ENCODE measurements at regions not wholly inside any gene's neighbourhood (a gene's known extent, or its start where the extent isn't known, plus 50 kb on each side); places are given as distances from the start of the nearest gene placed in this dataset.

- TF ChIP-seq CTCF (IDR thresholded peaks at IDR 0.05) (no peak), POLR2A (IDR thresholded peaks at IDR 0.05) (no peak)
These were observed 329.5 kb upstream of the SOX9 start for GRCh38 chr17:71791311-71791710.

Data from ovary (tissue), 3 donors.